Endothelial cell of umbilical vein (primary cell): ENCODE measurements at regions not wholly inside any gene's neighbourhood (a gene's known extent, or its start where the extent isn't known, plus 50 kb on each side); places are given as distances from the start of the nearest gene placed in this dataset.

Experiments
- BruUV-seq: library from RNA; stranded (reverse); fragments of 400-500 nt; replicated peaks from 2 replicates; lab custom pipeline; 2021; lab: Mats Ljungman, UMichigan
- CTCF ChIA-PET: fragments of 300-600, 350-600 bp; sonication (Branson Sonifier 250); formaldehyde crosslinking; loops from one replicate; lab custom pipeline; 2021; ENCODE audit warnings: antibody characterized with exemption, inconsistent platforms; lab: Charles Lee
- POLR2A ChIA-PET: fragments of 300-600, 350-600 bp; sonication (Branson Sonifier 250); formaldehyde crosslinking; loops from one replicate; lab custom pipeline; 2021; ENCODE audit warnings: antibody characterized with exemption, inconsistent platforms; lab: Charles Lee
- DNase-seq: peaks from one replicate; pipeline ENCODE4 v3.0.0-alpha.2; 2011; ENCODE audit warnings: low read depth, low spot score
- FAIRE-seq: peaks from 2 replicates; lab custom pipeline; 2011; peaks lifted over from hg19 to GRCh38; lab: Jason Lieb, UNC
- H2AFZ ChIP-seq: 2 replicates; pipeline ENCODE4 v1.6.0; 2012; ENCODE audit warnings: low read depth, low read length, control low read depth, inconsistent platforms
- H3K27ac ChIP-seq: 2 replicates; pipeline ENCODE4 v1.5.1; 2011; ENCODE audit warnings: low read depth, mild to moderate bottlenecking, control low read depth, low read length, moderate library complexity; ENCODE audit not compliant: insufficient read depth
- H3K27me3 ChIP-seq, 2 experiments: 2 replicates each; pipeline versions ENCODE4 v1.6.0 to v1.6.1; 2011; ENCODE audit warnings: low read length in 2 of 2, mixed read lengths in 1 of 2; ENCODE audit not compliant: control insufficient read depth in 2 of 2, insufficient read depth in 2 of 2
- H3K36me3 ChIP-seq, 2 experiments: 2 replicates in 1 of 2; 3 replicates in 1 of 2; pipeline ENCODE4 v1.5.1; 2011; ENCODE audit warnings: low read length in 2 of 2, mild to moderate bottlenecking in 1 of 2, moderate library complexity in 1 of 2; ENCODE audit not compliant: control insufficient read depth in 2 of 2, insufficient read depth in 2 of 2; ENCODE audit errors: extremely low read depth in 1 of 2
- H3K4me1 ChIP-seq: 3 replicates; pipeline ENCODE4 v1.5.1; 2011; ENCODE audit warnings: mild to moderate bottlenecking, low read length; ENCODE audit not compliant: control insufficient read depth, insufficient read depth; ENCODE audit errors: extremely low read depth
- H3K4me2 ChIP-seq: 2 replicates; pipeline ENCODE4 v1.6.1; 2011; ENCODE audit warnings: low read length, control low read depth, mixed read lengths; ENCODE audit not compliant: insufficient read depth
- H3K4me3 ChIP-seq, 3 experiments: fragments of 200-600 bp in 1 of 3; sonication (generic), shearing (Covaris generic) in 1 of 3; replicated peaks in 1 of 3; 2 replicates each; pipeline ENCODE4 v1.5.1; 2011 to 2016; ENCODE audit warnings: control low read depth in 3 of 3, low read length in 3 of 3, mild to moderate bottlenecking in 2 of 3, inconsistent platforms in 1 of 3, low read depth in 1 of 3, moderate library complexity in 1 of 3; ENCODE audit not compliant: insufficient read depth in 1 of 3
- H3K79me2 ChIP-seq: 2 replicates; pipeline ENCODE4 v1.6.0; 2012; ENCODE audit warnings: low read length, inconsistent platforms; ENCODE audit not compliant: control insufficient read depth, insufficient read depth
- H3K9ac ChIP-seq: replicated peaks from 2 replicates; pipeline ENCODE3; 2011; ENCODE audit warnings: low read length, control low read depth; ENCODE audit not compliant: insufficient read depth; ENCODE audit errors: extremely low read depth
- H3K9me1 ChIP-seq: replicated peaks from 3 replicates; pipeline ENCODE4 v1.6.0; 2011; ENCODE audit warnings: mild to moderate bottlenecking, low read length; ENCODE audit not compliant: control insufficient read depth, insufficient read depth; ENCODE audit errors: extremely low read depth
- H3K9me3 ChIP-seq: replicated peaks from 2 replicates; pipeline ENCODE4 v1.5.1; 2012; ENCODE audit warnings: low read length, inconsistent platforms; ENCODE audit not compliant: control insufficient read depth, insufficient read depth
- H4K20me1 ChIP-seq: replicated peaks from 2 replicates; pipeline ENCODE3; 2011; ENCODE audit warnings: mild to moderate bottlenecking, low read length; ENCODE audit not compliant: control insufficient read depth, insufficient read depth; ENCODE audit errors: extremely low read depth
- EZH2 ChIP-seq: IDR thresholded peaks from 2 replicates; pipeline ENCODE4 v1.6.1; 2012; ENCODE audit warnings: borderline replicate concordance, low read depth, mild to moderate bottlenecking, moderate library complexity, low read length, inconsistent platforms; ENCODE audit not compliant: severe bottlenecking
- JUN ChIP-seq: IDR thresholded peaks from 2 replicates; pipeline ENCODE4 v1.6.1; 2011; ENCODE audit warnings: borderline replicate concordance, low read depth; ENCODE audit not compliant: insufficient read length, insufficient read depth
- POLR2AphosphoS5 ChIP-seq: IDR thresholded peaks from 2 replicates; pipeline ENCODE4 v1.6.1; 2012; ENCODE audit warnings: low read depth, mild to moderate bottlenecking, control low read depth, low read length, moderate library complexity; ENCODE audit not compliant: insufficient read depth
- dilution Hi-C: fragments of 300-500 bp; cut with MboI; formaldehyde crosslinking; loops from one replicate; pipeline ENCODE4 v1.15.0; 2019; ENCODE audit warnings: low sequenced_read_pairs; ENCODE audit not compliant: extremely low pct_ligation_motif_present
- intact Hi-C: fragments of 100-400 bp; cut with micrococcal nuclease; formaldehyde crosslinking; loops from one replicate; pipeline ENCODE4 v1.10.0; 2022
- TF ChIP-seq, protein P1 (sequence below), 2 donors: IDR thresholded peaks; 1 replicate in 1 of 2; 2 replicates in 1 of 2; pipeline ENCODE4 v1.5.1; 2011; ENCODE audit warnings: low read length in 2 of 2, mild to moderate bottlenecking in 2 of 2, moderate library complexity in 2 of 2, control low read depth in 1 of 2, inconsistent platforms in 1 of 2, low read depth in 1 of 2; ENCODE audit not compliant: insufficient read depth in 1 of 2; ENCODE audit errors: extremely low read depth in 1 of 2
- TF ChIP-seq, protein P2 (sequence below): IDR thresholded peaks from 2 replicates; pipeline ENCODE4 v1.6.1; 2011; ENCODE audit not compliant: insufficient read depth, insufficient read length

DNA sequence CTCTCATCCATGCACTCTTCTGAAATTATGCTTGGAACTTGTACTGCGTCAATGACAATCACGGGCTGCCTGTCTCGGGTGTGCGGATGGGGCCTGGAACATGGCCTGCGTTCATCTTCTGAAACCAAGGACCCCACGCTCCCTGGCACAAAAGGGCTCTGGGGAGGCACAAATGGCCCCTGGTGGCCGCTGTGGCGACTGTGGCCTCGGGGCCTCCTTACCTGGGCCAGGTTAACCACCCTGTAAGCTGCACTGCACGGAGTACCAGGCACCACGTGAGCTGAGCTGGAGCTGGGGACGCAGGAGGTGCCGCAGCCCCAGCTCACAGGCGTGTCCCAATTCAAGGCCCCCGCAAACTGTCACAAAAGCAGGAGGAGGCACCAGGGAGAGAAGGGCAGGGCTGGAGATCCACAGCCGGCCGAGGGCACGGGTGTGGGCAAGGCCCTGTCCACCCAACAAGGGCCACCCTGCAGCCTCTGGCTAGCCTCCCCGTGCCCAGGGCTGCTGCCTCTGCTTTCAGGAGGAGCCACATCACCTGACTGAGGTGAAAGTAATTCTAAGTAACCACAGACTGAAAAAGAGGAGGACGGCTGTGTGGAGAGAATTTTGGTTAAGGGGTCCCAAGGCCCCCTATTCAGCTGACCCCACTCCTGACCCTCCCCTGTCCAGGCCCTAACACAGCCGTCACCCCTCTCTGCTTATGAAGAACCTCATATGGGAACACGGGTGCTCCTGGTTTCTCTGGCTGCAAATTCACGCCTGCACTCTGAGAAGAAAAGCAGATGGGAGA, 61.1 kb upstream of the GALNT9 start:
- no peaks in the 10 kb centered on the region for H3K9me3 ChIP-seq
- no peak overlapping the region for H3K9ac ChIP-seq
- DNase-seq (no peak), FAIRE-seq (no peak)
- BruUV-seq = no TSS peak
- peaks cover 0 to 3% of the 10 kb centered on the region in 2 experiments for H3K27me3 ChIP-seq
- no peaks in the 10 kb centered on the region for H4K20me1 ChIP-seq
- no peak overlapping the region for H2AFZ ChIP-seq
- ChIA-PET POLR2A (no interaction called here), CTCF (interaction anchor here (1.3 kb wide), 1 partner anchor 237 kb away, joined by 3 read pairs; no protein-coding TSS in a partner anchor)
- dilution Hi-C loops (no loop called here), intact Hi-C loops (no loop called here)
- no peaks in the 10 kb centered on the region for H3K79me2 ChIP-seq
- H3K4me3 ChIP-seq = no peak overlapping the region
- H3K4me2 ChIP-seq = no peak overlapping the region
- H3K4me1 ChIP-seq = no peaks in the 10 kb centered on the region
- H3K36me3 ChIP-seq = no peaks in the 10 kb centered on the region
- H3K27ac ChIP-seq = no peak overlapping the region
- TF ChIP-seq POLR2AphosphoS5 (no peak), EZH2 (no peak), JUN (no peak)
- TF ChIP-seq, protein P1, sequence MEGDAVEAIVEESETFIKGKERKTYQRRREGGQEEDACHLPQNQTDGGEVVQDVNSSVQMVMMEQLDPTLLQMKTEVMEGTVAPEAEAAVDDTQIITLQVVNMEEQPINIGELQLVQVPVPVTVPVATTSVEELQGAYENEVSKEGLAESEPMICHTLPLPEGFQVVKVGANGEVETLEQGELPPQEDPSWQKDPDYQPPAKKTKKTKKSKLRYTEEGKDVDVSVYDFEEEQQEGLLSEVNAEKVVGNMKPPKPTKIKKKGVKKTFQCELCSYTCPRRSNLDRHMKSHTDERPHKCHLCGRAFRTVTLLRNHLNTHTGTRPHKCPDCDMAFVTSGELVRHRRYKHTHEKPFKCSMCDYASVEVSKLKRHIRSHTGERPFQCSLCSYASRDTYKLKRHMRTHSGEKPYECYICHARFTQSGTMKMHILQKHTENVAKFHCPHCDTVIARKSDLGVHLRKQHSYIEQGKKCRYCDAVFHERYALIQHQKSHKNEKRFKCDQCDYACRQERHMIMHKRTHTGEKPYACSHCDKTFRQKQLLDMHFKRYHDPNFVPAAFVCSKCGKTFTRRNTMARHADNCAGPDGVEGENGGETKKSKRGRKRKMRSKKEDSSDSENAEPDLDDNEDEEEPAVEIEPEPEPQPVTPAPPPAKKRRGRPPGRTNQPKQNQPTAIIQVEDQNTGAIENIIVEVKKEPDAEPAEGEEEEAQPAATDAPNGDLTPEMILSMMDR (IDR thresholded peaks at IDR 0.05; ENCODE audit: extremely low read depth in 1 of 2, insufficient read depth in 1 of 2, low read depth in 1 of 2, low read length in 2 of 2) = no peak
- TF ChIP-seq, protein P2, sequence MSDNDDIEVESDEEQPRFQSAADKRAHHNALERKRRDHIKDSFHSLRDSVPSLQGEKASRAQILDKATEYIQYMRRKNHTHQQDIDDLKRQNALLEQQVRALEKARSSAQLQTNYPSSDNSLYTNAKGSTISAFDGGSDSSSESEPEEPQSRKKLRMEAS = no peak
- no peaks in the 10 kb centered on the region for H3K9me1 ChIP-seq
